Endothelial cell (in vitro differentiated cells): ENCODE measurements at regions not wholly inside any gene's neighbourhood (a gene's known extent, or its start where the extent isn't known, plus 50 kb on each side); places are given as distances from the start of the nearest gene placed in this dataset.

Experiments used
- DNase-seq: peaks from one replicate; pipeline ENCODE4 v3.0.0; 2021; ENCODE audit warnings: low spot score
- H3K27ac Mint-ChIP-seq: one replicate; pipeline ENCODE4 v1.8.0; 2021; ENCODE audit warnings: mixed read lengths, inconsistent platforms; ENCODE audit not compliant: unreplicated experiment
- H3K27me3 Mint-ChIP-seq: one replicate; pipeline ENCODE4 v1.8.0; 2021; ENCODE audit warnings: mild to moderate bottlenecking, moderate library complexity, mixed read lengths, inconsistent platforms; ENCODE audit not compliant: unreplicated experiment
- H3K36me3 Mint-ChIP-seq: one replicate; pipeline ENCODE4 v1.8.0; 2021; ENCODE audit warnings: mild to moderate bottlenecking, low read depth, mixed read lengths, inconsistent platforms; ENCODE audit not compliant: unreplicated experiment
- H3K4me1 Mint-ChIP-seq: one replicate; pipeline ENCODE4 v1.8.0; 2021; ENCODE audit warnings: mild to moderate bottlenecking, mixed read lengths, inconsistent platforms; ENCODE audit not compliant: unreplicated experiment
- H3K4me3 Mint-ChIP-seq: one replicate; pipeline ENCODE4 v1.8.0; 2021; ENCODE audit warnings: mild to moderate bottlenecking, mixed read lengths, inconsistent platforms; ENCODE audit not compliant: unreplicated experiment
- H3K9me3 Mint-ChIP-seq: one replicate; pipeline ENCODE4 v1.8.0; 2021; ENCODE audit warnings: mixed read lengths, inconsistent platforms; ENCODE audit not compliant: unreplicated experiment
- TF ChIP-seq, protein P1 (sequence below): fragments of 200-600 bp; sonication (generic); IDR thresholded peaks from one replicate; pipeline ENCODE4 v1.5.0; 2021; ENCODE audit warnings: antibody characterized with exemption; ENCODE audit not compliant: unreplicated experiment

DNA sequence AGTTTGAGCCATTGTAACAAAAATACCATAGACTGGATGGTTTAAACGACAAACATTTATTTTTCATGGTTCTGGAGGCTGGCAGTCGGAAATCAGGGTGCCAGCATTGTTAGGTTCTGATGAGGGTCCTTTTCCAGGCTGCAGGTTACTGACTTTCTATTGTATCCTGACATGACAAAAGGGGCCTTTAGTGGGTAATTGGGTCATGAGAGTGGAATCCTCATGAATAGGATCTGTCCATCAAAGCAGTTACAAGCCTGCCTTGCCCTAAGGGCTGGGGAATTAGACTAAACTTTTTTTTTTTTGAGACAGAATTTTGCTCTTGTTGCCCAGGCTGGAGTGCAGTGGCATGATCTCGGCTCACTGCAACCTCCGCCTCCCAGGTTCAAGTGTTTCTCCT is 347.9 kb upstream of the TSHZ2 start:
- H3K4me3 Mint-ChIP-seq, result no peak overlapping the region
- no peaks in the 10 kb centered on the region for H3K9me3 Mint-ChIP-seq
- no peak for DNase-seq
- no peaks in the 10 kb centered on the region for H3K4me1 Mint-ChIP-seq
- TF ChIP-seq, protein P1, sequence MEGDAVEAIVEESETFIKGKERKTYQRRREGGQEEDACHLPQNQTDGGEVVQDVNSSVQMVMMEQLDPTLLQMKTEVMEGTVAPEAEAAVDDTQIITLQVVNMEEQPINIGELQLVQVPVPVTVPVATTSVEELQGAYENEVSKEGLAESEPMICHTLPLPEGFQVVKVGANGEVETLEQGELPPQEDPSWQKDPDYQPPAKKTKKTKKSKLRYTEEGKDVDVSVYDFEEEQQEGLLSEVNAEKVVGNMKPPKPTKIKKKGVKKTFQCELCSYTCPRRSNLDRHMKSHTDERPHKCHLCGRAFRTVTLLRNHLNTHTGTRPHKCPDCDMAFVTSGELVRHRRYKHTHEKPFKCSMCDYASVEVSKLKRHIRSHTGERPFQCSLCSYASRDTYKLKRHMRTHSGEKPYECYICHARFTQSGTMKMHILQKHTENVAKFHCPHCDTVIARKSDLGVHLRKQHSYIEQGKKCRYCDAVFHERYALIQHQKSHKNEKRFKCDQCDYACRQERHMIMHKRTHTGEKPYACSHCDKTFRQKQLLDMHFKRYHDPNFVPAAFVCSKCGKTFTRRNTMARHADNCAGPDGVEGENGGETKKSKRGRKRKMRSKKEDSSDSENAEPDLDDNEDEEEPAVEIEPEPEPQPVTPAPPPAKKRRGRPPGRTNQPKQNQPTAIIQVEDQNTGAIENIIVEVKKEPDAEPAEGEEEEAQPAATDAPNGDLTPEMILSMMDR, result no peak
- H3K27ac Mint-ChIP-seq, result no peak overlapping the region
- no peaks in the 10 kb centered on the region for H3K36me3 Mint-ChIP-seq
- no peaks in the 10 kb centered on the region for H3K27me3 Mint-ChIP-seq

DNA sequence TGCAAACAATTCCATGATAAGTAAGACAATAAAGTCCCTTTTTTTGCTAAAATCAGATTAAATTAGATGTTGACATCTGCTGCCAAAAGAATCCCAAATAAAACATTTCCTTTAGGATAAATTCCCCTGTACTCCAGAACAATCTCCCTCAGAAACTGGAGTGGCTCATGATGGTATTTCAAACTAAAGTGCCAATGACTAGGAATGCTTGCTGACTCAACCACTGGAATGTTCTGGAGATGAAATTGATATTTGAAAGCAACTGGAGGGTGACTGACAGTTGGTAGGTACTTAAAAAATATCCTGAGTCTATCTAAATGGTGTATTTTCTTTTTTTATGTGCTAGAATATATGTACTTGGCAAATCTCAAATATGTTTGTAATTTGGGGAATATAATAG is 350.1 kb upstream of the TSHZ2 start:
- no peak overlapping the region for H3K27ac Mint-ChIP-seq
- no peaks in the 10 kb centered on the region for H3K9me3 Mint-ChIP-seq
- no peaks in the 10 kb centered on the region for H3K36me3 Mint-ChIP-seq
- no peaks in the 10 kb centered on the region for H3K27me3 Mint-ChIP-seq
- no peaks in the 10 kb centered on the region for H3K4me1 Mint-ChIP-seq
- TF ChIP-seq, protein P1, result no peak
- no peak for DNase-seq
- H3K4me3 Mint-ChIP-seq, result no peak overlapping the region

DNA sequence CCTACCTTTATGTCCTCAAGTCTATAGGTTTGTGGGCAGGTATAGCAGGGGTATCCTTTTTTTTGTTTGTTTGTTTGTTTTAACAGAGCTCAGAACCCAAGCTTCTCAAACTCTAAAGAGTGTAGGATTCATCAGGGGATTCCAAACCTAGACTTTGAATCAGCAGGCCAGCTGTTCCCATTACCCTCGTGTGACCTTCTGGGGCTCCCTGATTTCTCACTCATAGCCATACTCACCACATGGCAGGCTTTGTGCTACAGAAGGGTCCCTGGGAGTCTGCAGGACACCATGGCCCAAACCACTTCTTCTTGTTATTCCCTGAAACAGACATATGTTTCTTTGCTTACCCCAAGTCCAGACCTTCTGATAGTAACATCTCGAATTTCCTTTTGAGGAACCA is 350.8 kb upstream of the TSHZ2 start:
- no peaks in the 10 kb centered on the region for H3K36me3 Mint-ChIP-seq
- DNase-seq, result no peak
- H3K4me1 Mint-ChIP-seq, result no peaks in the 10 kb centered on the region
- no peaks in the 10 kb centered on the region for H3K27me3 Mint-ChIP-seq
- H3K27ac Mint-ChIP-seq, result no peak overlapping the region
- TF ChIP-seq, protein P1, result no peak
- H3K4me3 Mint-ChIP-seq, result no peak overlapping the region
- no peaks in the 10 kb centered on the region for H3K9me3 Mint-ChIP-seq

DNA sequence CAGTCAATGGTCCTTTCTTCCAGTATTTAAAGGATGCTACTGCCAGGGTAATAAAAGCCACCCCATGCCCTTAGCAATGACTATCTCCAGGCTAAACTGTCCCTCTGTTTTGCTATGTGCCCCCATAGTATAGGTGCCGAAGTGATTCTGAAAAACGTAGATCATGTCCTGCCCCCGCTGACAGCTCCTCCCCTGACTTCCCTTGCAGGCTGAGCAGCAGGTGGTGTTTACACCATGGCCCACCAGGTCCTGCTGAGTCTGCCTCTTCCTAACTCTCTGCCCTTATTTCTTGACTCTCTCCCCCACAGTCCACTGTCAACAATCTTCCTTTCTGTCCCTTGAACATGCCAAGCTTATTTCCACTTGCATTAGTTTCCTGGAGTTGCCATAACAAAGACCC is 352.5 kb upstream of the TSHZ2 start:
- no peaks in the 10 kb centered on the region for H3K4me1 Mint-ChIP-seq
- no peak overlapping the region for H3K4me3 Mint-ChIP-seq
- no peak for DNase-seq
- TF ChIP-seq, protein P1, result no peak
- no peaks in the 10 kb centered on the region for H3K27me3 Mint-ChIP-seq
- no peak overlapping the region for H3K27ac Mint-ChIP-seq
- H3K9me3 Mint-ChIP-seq, result no peaks in the 10 kb centered on the region
- H3K36me3 Mint-ChIP-seq, result no peaks in the 10 kb centered on the region

DNA sequence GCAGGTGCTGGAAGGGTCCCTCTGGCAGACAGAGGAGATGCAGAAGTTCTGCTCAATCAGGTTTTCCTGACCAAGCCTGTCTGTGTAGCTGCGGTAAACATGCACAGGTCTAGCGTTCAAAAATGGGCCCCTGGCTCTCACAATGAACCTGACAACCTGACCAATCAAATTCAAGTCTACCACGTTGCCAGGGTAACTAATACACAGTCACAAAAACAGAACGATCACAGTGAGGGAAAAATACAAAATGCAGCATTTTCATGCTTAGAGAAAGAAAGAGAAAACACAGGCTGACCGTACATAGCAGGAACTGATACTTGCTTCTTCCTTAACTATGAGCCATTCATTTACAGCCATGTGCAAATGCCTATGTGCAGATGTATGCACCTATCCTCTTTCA is 353.1 kb upstream of the TSHZ2 start:
- Mint-ChIP-seq H3K4me1 (no peaks in the 10 kb centered on the region), H3K4me3 (no peak overlapping the region), H3K27ac (no peak overlapping the region), H3K27me3 (no peaks in the 10 kb centered on the region), H3K36me3 (no peaks in the 10 kb centered on the region), H3K9me3 (no peaks in the 10 kb centered on the region)
- TF ChIP-seq, protein P1, result no peak
- no peak for DNase-seq
